Smooth muscle cell (in vitro differentiated cells): ENCODE measurements at regions not wholly inside any gene's neighbourhood (a gene's known extent, or its start where the extent isn't known, plus 50 kb on each side); places are given as distances from the start of the nearest gene placed in this dataset.

Experiments used
- DNase-seq: peaks from one replicate; lab custom pipeline; 2025; ENCODE audit not compliant: unreplicated experiment; lab: John Stamatoyannopoulos, UW
- H2AFZ ChIP-seq: fragments of 200-600 bp; sonication (generic); 2 replicates; pipeline ENCODE4 v1.6.0; 2016; ENCODE audit warnings: antibody characterized with exemption, low read depth, mild to moderate bottlenecking
- H3F3A ChIP-seq: fragments of 200-600 bp; sonication (generic); 2 replicates; pipeline ENCODE4 v1.6.0; 2017; ENCODE audit warnings: antibody characterized with exemption, low read depth
- H3K27ac ChIP-seq: fragments of 200-600 bp; sonication (generic); 2 replicates; pipeline ENCODE4 v1.5.1; 2016; ENCODE audit warnings: low read depth, mild to moderate bottlenecking
- H3K27me3 ChIP-seq: fragments of 200-600 bp; sonication (generic); 2 replicates; pipeline ENCODE4 v1.6.1; 2016; ENCODE audit warnings: low read depth, mild to moderate bottlenecking
- H3K36me3 ChIP-seq: fragments of 200-600 bp; sonication (generic); 2 replicates; pipeline ENCODE4 v1.5.1; 2016; ENCODE audit warnings: low read depth
- H3K4me1 ChIP-seq: fragments of 200-600 bp; sonication (generic); 2 replicates; pipeline ENCODE4 v1.5.1; 2016; ENCODE audit warnings: low read depth
- H3K4me2 ChIP-seq: fragments of 200-600 bp; sonication (generic); 2 replicates; pipeline ENCODE4 v1.6.0; 2016; ENCODE audit warnings: mild to moderate bottlenecking
- H3K4me3 ChIP-seq: fragments of 200-600 bp; sonication (generic); 2 replicates; pipeline ENCODE4 v1.5.1; 2016; ENCODE audit warnings: mild to moderate bottlenecking
- H3K79me2 ChIP-seq: fragments of 200-600 bp; sonication (generic); 2 replicates; pipeline ENCODE4 v1.6.0; 2016; ENCODE audit warnings: low read depth, mild to moderate bottlenecking
- H3K9ac ChIP-seq: fragments of 200-600 bp; sonication (generic); 2 replicates; pipeline ENCODE4 v1.6.0; 2016; ENCODE audit warnings: low read depth
- H3K9me3 ChIP-seq: fragments of 200-600 bp; sonication (generic); replicated peaks from 2 replicates; pipeline ENCODE4 v1.5.1; 2016; ENCODE audit warnings: low read depth
- H4K20me1 ChIP-seq: fragments of 200-600 bp; sonication (generic); 2 replicates; pipeline ENCODE4 v1.6.0; 2016; ENCODE audit warnings: low read depth
- CTCF ChIP-seq: fragments of 200-600 bp; sonication (generic); IDR thresholded peaks from 2 replicates; pipeline ENCODE4 v1.5.1; 2017; ENCODE audit warnings: borderline replicate concordance, mild to moderate bottlenecking, antibody characterized with exemption; ENCODE audit not compliant: insufficient read depth, poor library complexity, severe bottlenecking
- WGBS: methylation state at CpG from one replicate; pipeline ENCODE4 v1.1.7; 2016; ENCODE audit warnings: low lambda C conversion rate; 5-methylcytosine and 5-hydroxymethylcytosine counted together

- Histone ChIP-seq H3K4me2 (no peak overlapping the region), H3K4me1 (peaks cover 8% of the 10 kb centered on the region), H2AFZ (no peak overlapping the region), H3F3A (peaks cover 15% of the 10 kb centered on the region), H3K79me2 (no peaks in the 10 kb centered on the region), H3K9ac (no peak overlapping the region), H3K4me3 (no peak overlapping the region), H3K27ac (no peak overlapping the region), H3K36me3 (no peaks in the 10 kb centered on the region), H4K20me1 (no peaks in the 10 kb centered on the region), H3K27me3 (no peaks in the 10 kb centered on the region), H3K9me3 (no peaks in the 10 kb centered on the region)
- TF ChIP-seq CTCF, result no peak
- DNase-seq, result no peak
- WGBS, result 74% methylated on average over 6 of the region's 6 CpGs
Measured at GRCh38 chr6:111980143-111980542, 73.8 kb upstream of the CCN6 start.

GRCh38 chr6:111980971-111981840 lies 72.7 kb upstream of the CCN6 start:
- Histone ChIP-seq H3K36me3 (no peaks in the 10 kb centered on the region), H3K27ac (no peak overlapping the region), H3K79me2 (no peaks in the 10 kb centered on the region), H3K9me3 (no peaks in the 10 kb centered on the region), H3K4me2 (no peak overlapping the region), H3F3A (peaks cover 14% of the 10 kb centered on the region), H3K27me3 (no peaks in the 10 kb centered on the region), H3K4me3 (no peak overlapping the region), H4K20me1 (no peaks in the 10 kb centered on the region), H3K9ac (no peak overlapping the region), H3K4me1 (peaks cover 15% of the 10 kb centered on the region), H2AFZ (no peak overlapping the region)
- no peak for DNase-seq
- WGBS, result 89% methylated on average over 8 of the region's 8 CpGs
- no peak for TF ChIP-seq CTCF

- no peak for DNase-seq
- Histone ChIP-seq H3K27me3 (no peaks in the 10 kb centered on the region), H3K4me2 (no peak overlapping the region), H3K9me3 (no peaks in the 10 kb centered on the region), H2AFZ (no peak overlapping the region), H3K79me2 (no peaks in the 10 kb centered on the region), H3K27ac (peak overlapping the region; percentile 16), H4K20me1 (no peaks in the 10 kb centered on the region), H3K4me3 (no peak overlapping the region), H3K4me1 (peaks cover 10% of the 10 kb centered on the region), H3F3A (peaks cover 17% of the 10 kb centered on the region), H3K9ac (no peak overlapping the region), H3K36me3 (no peaks in the 10 kb centered on the region)
- 76% methylated on average over 1 of the region's 1 CpG for WGBS
- TF ChIP-seq CTCF, result no peak
Measured at GRCh38 chr6:111982681-111983080, 71.2 kb upstream of the CCN6 start.

- WGBS, result 96% methylated on average over 3 of the region's 3 CpGs
- TF ChIP-seq CTCF, result no peak
- Histone ChIP-seq H3K4me3 (no peak overlapping the region), H3K27ac (peak overlapping the region; percentile 96), H3K36me3 (no peaks in the 10 kb centered on the region), H3K4me2 (no peak overlapping the region), H3K79me2 (no peaks in the 10 kb centered on the region), H3K9ac (no peak overlapping the region), H3K27me3 (no peaks in the 10 kb centered on the region), H4K20me1 (no peaks in the 10 kb centered on the region), H3K4me1 (peaks cover 10% of the 10 kb centered on the region), H2AFZ (no peak overlapping the region), H3F3A (peaks cover 17% of the 10 kb centered on the region), H3K9me3 (no peaks in the 10 kb centered on the region)
- no peak for DNase-seq
Measured at GRCh38 chr6:111983193-111983592, 70.7 kb upstream of the CCN6 start.
